ENCODE measurements at regions not wholly inside any gene's neighbourhood (a gene's known extent, or its start where the extent isn't known, plus 50 kb on each side); places are given as distances from the start of the nearest gene placed in this dataset.

DNA sequence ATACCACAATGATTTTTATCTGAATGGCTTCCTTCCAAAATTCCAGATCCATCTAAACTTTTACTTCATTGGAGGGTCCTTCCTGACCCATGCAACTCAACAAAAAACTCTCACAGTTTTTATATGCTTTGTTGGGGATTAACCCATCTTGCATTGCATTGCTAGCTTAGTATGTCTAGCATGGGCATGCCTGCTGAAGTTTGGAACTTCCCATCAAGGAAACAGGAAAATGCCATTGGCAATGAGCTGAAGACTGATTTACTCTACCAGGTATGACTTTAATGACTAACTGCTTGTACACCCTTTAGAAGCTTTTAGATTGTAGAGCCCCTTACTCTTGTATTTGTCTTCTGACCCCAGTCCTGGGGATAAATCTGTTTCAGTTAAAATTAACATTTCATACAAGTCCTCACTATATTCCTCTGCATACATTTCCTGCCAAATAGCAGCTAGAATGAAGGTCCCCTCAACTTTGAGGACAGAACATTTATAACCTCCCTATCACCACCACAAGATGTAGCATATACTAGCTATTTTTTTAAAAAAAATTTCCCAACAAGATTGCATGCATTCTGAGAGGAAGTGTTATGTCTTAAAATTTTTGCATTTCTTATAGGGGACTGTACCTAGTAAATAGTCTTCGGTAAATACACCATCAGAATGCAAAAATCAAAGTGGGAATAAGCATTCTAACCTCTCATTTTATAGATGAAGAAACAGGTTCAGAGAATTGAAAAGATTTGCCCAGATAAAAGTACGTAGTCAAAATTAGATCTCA lies 52.5 kb upstream of the ATXN3L start (continued):
- TF ChIP-seq, protein P1, sequence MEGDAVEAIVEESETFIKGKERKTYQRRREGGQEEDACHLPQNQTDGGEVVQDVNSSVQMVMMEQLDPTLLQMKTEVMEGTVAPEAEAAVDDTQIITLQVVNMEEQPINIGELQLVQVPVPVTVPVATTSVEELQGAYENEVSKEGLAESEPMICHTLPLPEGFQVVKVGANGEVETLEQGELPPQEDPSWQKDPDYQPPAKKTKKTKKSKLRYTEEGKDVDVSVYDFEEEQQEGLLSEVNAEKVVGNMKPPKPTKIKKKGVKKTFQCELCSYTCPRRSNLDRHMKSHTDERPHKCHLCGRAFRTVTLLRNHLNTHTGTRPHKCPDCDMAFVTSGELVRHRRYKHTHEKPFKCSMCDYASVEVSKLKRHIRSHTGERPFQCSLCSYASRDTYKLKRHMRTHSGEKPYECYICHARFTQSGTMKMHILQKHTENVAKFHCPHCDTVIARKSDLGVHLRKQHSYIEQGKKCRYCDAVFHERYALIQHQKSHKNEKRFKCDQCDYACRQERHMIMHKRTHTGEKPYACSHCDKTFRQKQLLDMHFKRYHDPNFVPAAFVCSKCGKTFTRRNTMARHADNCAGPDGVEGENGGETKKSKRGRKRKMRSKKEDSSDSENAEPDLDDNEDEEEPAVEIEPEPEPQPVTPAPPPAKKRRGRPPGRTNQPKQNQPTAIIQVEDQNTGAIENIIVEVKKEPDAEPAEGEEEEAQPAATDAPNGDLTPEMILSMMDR (IDR thresholded peaks at IDR 0.05; ENCODE audit: control extremely low read depth in 1 of 3, insufficient read depth in 1 of 3, low read depth in 1 of 3, low read length in 3 of 3): no peak
- TF ChIP-seq BCL11A (IDR thresholded peaks at IDR 0.05; ENCODE audit: low read depth in 2 of 2, low read length in 2 of 2): no peak

Measured in H1 (cell line).